CD8-positive, alpha-beta memory T cell (primary cell): ENCODE measurements at regions not wholly inside any gene's neighbourhood (a gene's known extent, or its start where the extent isn't known, plus 50 kb on each side); places are given as distances from the start of the nearest gene placed in this dataset.

Source experiments
- CTCF ChIA-PET: fragments of 350-600 bp; sonication (Branson Sonifier 250); formaldehyde crosslinking; loops from one replicate; lab custom pipeline; 2021; ENCODE audit warnings: antibody characterized with exemption; lab: Charles Lee
- POLR2A ChIA-PET: fragments of 350-600 bp; sonication (Branson Sonifier 250); formaldehyde crosslinking; loops from one replicate; lab custom pipeline; 2021; ENCODE audit warnings: antibody characterized with exemption; lab: Charles Lee
- DNase-seq, 5 donors: peaks; one replicate each; pipeline versions ENCODE4 v3.0.0 to v3.0.0-alpha.2; 2020 to 2022; ENCODE audit warnings: mixed read lengths in 1 of 5
- H3K27ac ChIP-seq: one replicate; pipeline ENCODE4 v1.7.0; 2013; ENCODE audit warnings: low read depth, mild to moderate bottlenecking, low read length, moderate library complexity
- H3K27me3 ChIP-seq: 2 replicates; pipeline ENCODE4 v1.7.0; 2013; ENCODE audit warnings: low read length, mild to moderate bottlenecking; ENCODE audit not compliant: insufficient read depth, poor library complexity, severe bottlenecking
- H3K36me3 ChIP-seq: 2 replicates; pipeline ENCODE4 v1.7.0; 2013; ENCODE audit warnings: mild to moderate bottlenecking, low read length, moderate library complexity; ENCODE audit not compliant: insufficient read depth
- H3K4me1 ChIP-seq: 2 replicates; pipeline ENCODE4 v1.7.0; 2013; ENCODE audit warnings: mild to moderate bottlenecking, low read length, moderate library complexity; ENCODE audit not compliant: insufficient read depth
- H3K4me3 ChIP-seq: 2 replicates; pipeline ENCODE4 v1.7.0; 2013; ENCODE audit warnings: mild to moderate bottlenecking, low read length
- H3K9me3 ChIP-seq: 2 replicates; pipeline ENCODE4 v1.7.0; 2013; ENCODE audit warnings: mild to moderate bottlenecking, low read length
- H3K27ac Mint-ChIP-seq, 8 donors: one replicate each; pipeline ENCODE4 v1.8.0; 2020 to 2021; ENCODE audit warnings: mixed read lengths in 8 of 8, mild to moderate bottlenecking in 6 of 8, inconsistent platforms in 3 of 8, moderate library complexity in 3 of 8
- H3K27me3 Mint-ChIP-seq, 2 donors: one replicate each; pipeline ENCODE4 v1.8.0; 2020 to 2021; ENCODE audit warnings: mixed read lengths in 2 of 2, mild to moderate bottlenecking in 1 of 2, moderate library complexity in 1 of 2
- H3K36me3 Mint-ChIP-seq, 3 donors: one replicate each; pipeline ENCODE4 v1.8.0; 2020 to 2021; ENCODE audit warnings: mixed read lengths in 3 of 3, inconsistent platforms in 1 of 3, mild to moderate bottlenecking in 1 of 3
- H3K4me1 Mint-ChIP-seq, 3 donors: one replicate each; pipeline ENCODE4 v1.8.0; 2020 to 2021; ENCODE audit warnings: mixed read lengths in 3 of 3, inconsistent platforms in 1 of 3, mild to moderate bottlenecking in 1 of 3
- H3K4me3 Mint-ChIP-seq, 7 donors: one replicate each; pipeline ENCODE4 v1.8.0; 2020 to 2021; ENCODE audit warnings: mixed read lengths in 7 of 7, mild to moderate bottlenecking in 6 of 7, moderate library complexity in 4 of 7, inconsistent platforms in 2 of 7
- H3K9me3 Mint-ChIP-seq, 5 donors: one replicate each; pipeline ENCODE4 v1.8.0; 2020 to 2022; ENCODE audit warnings: mixed read lengths in 5 of 5, mild to moderate bottlenecking in 3 of 5, moderate library complexity in 2 of 5, inconsistent platforms in 1 of 5

DNA sequence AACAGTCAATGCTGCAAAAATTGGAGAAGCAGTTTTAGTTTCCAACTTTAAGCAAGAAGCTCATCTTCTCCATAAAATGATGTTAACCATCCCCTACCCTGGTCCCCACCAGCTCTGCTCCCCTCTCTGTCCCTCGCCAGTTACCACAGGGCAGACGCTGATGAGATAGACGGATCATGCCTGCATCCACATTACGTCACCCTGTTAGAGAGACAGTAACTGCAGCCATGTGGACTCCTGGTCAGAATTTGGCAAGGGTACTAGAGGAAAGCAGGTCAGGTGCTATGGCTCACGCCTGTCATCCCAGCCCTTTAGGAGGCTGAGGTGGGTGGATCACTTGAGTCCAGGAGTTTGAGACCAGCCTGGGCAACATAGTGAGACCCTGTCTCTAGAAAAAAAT lies 81.9 kb upstream of the FZD8 start:
- no peak overlapping the region for H3K27ac Mint-ChIP-seq
- H3K4me1 ChIP-seq, result no peaks in the 10 kb centered on the region
- no peak overlapping the region for H3K4me3 ChIP-seq
- peaks cover 0 to 7% of the 10 kb centered on the region in 2 donors for H3K27me3 Mint-ChIP-seq
- H3K27ac ChIP-seq, result no peak overlapping the region
- H3K4me3 Mint-ChIP-seq, result no peak overlapping the region
- ChIA-PET CTCF (no interaction called here), POLR2A (no interaction called here)
- no peaks in the 10 kb centered on the region for H3K4me1 Mint-ChIP-seq
- no peaks in the 10 kb centered on the region for H3K36me3 ChIP-seq
- no peaks in the 10 kb centered on the region for H3K9me3 ChIP-seq
- peaks cover 0 to 3% (median 0%) of the 10 kb centered on the region in 5 donors for H3K9me3 Mint-ChIP-seq
- no peaks in the 10 kb centered on the region for H3K27me3 ChIP-seq
- no peak for DNase-seq
- H3K36me3 Mint-ChIP-seq, result no peaks in the 10 kb centered on the region

DNA sequence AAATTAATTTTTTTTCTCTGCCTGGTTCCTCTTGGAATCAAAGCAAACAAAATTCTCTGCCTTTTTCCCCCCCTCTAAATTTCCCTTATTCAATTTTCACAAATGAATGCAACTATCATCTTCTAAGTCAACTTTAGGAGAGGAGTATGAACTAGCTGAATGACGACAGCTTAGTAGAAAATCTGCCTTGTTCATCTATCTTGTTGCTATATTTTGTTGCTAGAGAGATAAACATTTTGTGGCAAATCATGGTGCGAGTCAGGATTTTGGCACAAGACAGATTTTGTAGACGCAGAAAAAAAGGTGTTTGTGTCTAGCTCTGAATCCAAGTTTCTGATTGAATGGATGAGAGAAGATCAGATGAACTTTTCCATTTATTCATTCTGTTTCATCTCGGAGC lies 81.0 kb upstream of the FZD8 start:
- no peak overlapping the region for H3K4me3 ChIP-seq
- DNase-seq, result no peak
- Mint-ChIP-seq H3K4me1 (no peaks in the 10 kb centered on the region), H3K9me3 (peaks cover 0 to 3% (median 0%) of the 10 kb centered on the region in 5 donors), H3K4me3 (no peak overlapping the region), H3K36me3 (no peaks in the 10 kb centered on the region), H3K27me3 (peaks cover 0 to 7% of the 10 kb centered on the region in 2 donors), H3K27ac (no peak overlapping the region)
- H3K4me1 ChIP-seq, result no peaks in the 10 kb centered on the region
- ChIA-PET CTCF (no interaction called here), POLR2A (no interaction called here)
- no peaks in the 10 kb centered on the region for H3K9me3 ChIP-seq
- no peak overlapping the region for H3K27ac ChIP-seq
- no peaks in the 10 kb centered on the region for H3K27me3 ChIP-seq
- no peaks in the 10 kb centered on the region for H3K36me3 ChIP-seq

DNA sequence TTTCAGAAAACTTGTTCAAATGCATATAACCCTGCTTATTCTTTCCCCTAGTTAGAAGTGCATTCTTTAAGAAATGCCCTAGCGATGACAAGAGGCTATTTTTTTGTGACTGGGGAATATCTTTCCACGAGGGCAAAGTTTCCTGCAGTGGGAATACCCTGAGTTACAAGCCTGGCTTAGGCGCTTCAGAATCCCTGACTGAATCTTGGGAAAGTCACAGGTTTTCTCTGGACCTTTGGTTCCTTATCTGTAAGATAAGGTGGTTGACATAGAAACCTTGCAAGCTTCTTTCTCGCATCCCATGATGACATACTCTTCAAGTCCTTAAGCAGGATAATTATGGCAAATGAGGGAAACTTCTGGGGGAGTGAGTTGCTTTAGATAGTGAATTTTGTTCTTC lies 80.5 kb upstream of the FZD8 start:
- Mint-ChIP-seq H3K36me3 (no peaks in the 10 kb centered on the region), H3K9me3 (peaks cover 0 to 3% (median 0%) of the 10 kb centered on the region in 5 donors), H3K4me3 (no peak overlapping the region), H3K27me3 (peaks cover 0 to 7% of the 10 kb centered on the region in 2 donors), H3K4me1 (no peaks in the 10 kb centered on the region), H3K27ac (no peak overlapping the region)
- Histone ChIP-seq H3K36me3 (no peaks in the 10 kb centered on the region), H3K4me1 (no peaks in the 10 kb centered on the region), H3K27me3 (no peaks in the 10 kb centered on the region), H3K27ac (no peak overlapping the region), H3K9me3 (no peaks in the 10 kb centered on the region), H3K4me3 (no peak overlapping the region)
- CTCF ChIA-PET, result no interaction called here
- POLR2A ChIA-PET, result no interaction called here
- no peak for DNase-seq

DNA sequence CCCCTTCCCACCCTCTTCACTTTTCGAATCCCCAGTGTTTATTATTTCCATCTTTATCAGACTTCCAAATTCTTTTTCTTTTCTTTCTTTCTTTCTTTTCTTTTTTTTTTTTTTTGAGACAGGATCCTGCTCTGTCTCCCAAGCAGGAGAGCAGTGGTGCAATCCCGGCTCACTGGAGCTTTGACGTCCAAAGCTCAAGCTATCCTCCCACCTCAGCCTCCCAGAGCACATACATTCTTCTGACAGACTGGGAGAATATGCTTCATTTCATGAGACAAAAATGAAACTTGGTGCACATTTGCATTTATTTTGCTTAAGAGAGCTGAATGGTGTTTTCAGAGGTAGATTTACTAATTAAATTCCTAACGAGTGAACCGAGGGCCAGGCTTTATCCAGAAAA lies 80.1 kb upstream of the FZD8 start:
- no peak overlapping the region for H3K4me3 ChIP-seq
- no peaks in the 10 kb centered on the region for H3K9me3 ChIP-seq
- no peaks in the 10 kb centered on the region for H3K27me3 ChIP-seq
- no peak overlapping the region for H3K4me3 Mint-ChIP-seq
- DNase-seq, result no peak
- no peaks in the 10 kb centered on the region for H3K4me1 ChIP-seq
- H3K27ac Mint-ChIP-seq, result no peak overlapping the region
- H3K36me3 ChIP-seq, result no peaks in the 10 kb centered on the region
- H3K4me1 Mint-ChIP-seq, result no peaks in the 10 kb centered on the region
- no peak overlapping the region for H3K27ac ChIP-seq
- H3K36me3 Mint-ChIP-seq, result no peaks in the 10 kb centered on the region
- peaks cover 0 to 2% (median 0%) of the 10 kb centered on the region in 5 donors for H3K9me3 Mint-ChIP-seq
- H3K27me3 Mint-ChIP-seq, result peaks cover 0 to 7% of the 10 kb centered on the region in 2 donors
- CTCF ChIA-PET, result no interaction called here
- POLR2A ChIA-PET, result no interaction called here

DNA sequence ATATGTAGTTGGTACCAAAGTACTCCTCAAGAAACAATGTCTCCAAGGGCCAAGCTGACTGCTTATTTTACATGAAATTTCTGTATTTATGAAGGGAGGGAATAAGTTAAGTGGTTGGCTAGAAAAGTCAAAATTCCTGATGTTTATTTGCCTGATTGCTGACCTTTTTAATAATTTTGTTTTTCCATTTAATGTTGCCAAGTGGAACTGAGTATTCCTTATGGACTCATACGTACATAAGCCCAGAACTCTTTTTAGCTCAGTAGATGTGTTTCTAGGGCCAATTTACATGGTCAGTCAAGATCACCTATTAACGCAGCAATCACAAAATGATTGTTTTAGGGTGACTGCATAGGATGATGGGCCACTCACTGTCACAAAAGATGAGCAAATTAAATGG lies 78.3 kb upstream of the FZD8 start:
- Mint-ChIP-seq H3K9me3 (peaks cover 0 to 3% (median 1%) of the 10 kb centered on the region in 5 donors), H3K36me3 (no peaks in the 10 kb centered on the region), H3K4me1 (no peaks in the 10 kb centered on the region), H3K4me3 (no peak overlapping the region), H3K27me3 (peaks cover 0 to 7% of the 10 kb centered on the region in 2 donors), H3K27ac (no peak overlapping the region)
- CTCF ChIA-PET, result no interaction called here
- H3K4me3 ChIP-seq, result no peak overlapping the region
- no peaks in the 10 kb centered on the region for H3K27me3 ChIP-seq
- DNase-seq, result no peak
- POLR2A ChIA-PET, result no interaction called here
- H3K9me3 ChIP-seq, result no peaks in the 10 kb centered on the region
- no peaks in the 10 kb centered on the region for H3K36me3 ChIP-seq
- H3K27ac ChIP-seq, result no peak overlapping the region
- no peaks in the 10 kb centered on the region for H3K4me1 ChIP-seq

DNA sequence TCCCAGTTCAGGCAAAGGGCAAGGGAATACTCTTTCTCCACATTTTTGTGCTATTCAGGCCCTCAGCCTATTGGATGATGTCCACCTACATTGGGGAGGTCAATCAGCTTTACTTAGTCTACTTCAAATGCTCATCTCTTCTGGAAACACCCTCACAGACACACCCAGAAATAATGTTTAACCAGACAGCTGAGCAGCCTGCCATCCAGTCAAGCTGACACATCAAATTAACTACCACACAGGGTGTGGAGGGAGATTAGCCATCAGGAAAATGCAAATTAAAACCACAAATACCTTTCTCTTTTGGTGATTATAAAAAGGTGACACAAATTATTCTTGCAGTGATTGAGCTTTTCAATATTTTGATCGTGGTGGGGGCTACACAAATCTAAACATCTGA lies 74.7 kb upstream of the FZD8 start:
- Mint-ChIP-seq H3K27ac (no peak overlapping the region), H3K9me3 (peaks cover 0 to 6% (median 3%) of the 10 kb centered on the region in 5 donors), H3K4me3 (no peak overlapping the region), H3K36me3 (no peaks in the 10 kb centered on the region), H3K27me3 (peaks cover 0 to 6% of the 10 kb centered on the region in 2 donors), H3K4me1 (no peaks in the 10 kb centered on the region)
- Histone ChIP-seq H3K36me3 (no peaks in the 10 kb centered on the region), H3K4me1 (no peaks in the 10 kb centered on the region), H3K27ac (no peak overlapping the region), H3K27me3 (no peaks in the 10 kb centered on the region), H3K4me3 (no peak overlapping the region), H3K9me3 (no peaks in the 10 kb centered on the region)
- ChIA-PET POLR2A (no interaction called here), CTCF (no interaction called here)
- no peak for DNase-seq

DNA sequence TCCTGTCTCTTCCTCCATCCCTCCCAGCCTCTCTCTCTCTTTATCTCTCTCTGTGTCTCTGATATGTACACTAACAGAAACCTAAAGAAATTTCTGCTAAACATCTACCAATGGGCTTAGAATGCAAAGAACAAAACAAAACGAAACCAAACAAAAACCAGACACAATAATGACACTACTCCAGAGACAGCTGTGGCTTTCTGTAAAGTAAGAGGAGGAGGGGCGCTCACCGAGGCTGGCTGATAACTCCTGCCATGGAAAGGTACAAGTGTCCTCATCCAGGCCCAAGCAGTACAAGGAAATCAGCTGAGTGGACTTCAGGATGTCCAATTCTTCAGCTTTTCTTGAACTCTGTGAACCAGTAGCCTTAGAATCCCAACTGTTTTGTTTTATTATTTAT lies 70.4 kb upstream of the FZD8 start:
- H3K4me3 ChIP-seq, result no peak overlapping the region
- H3K9me3 Mint-ChIP-seq, result peaks cover 0 to 8% (median 3%) of the 10 kb centered on the region in 5 donors
- no peak overlapping the region for H3K27ac Mint-ChIP-seq
- H3K9me3 ChIP-seq, result no peaks in the 10 kb centered on the region
- no peak overlapping the region for H3K27ac ChIP-seq
- CTCF ChIA-PET, result no interaction called here
- no peaks in the 10 kb centered on the region for H3K36me3 Mint-ChIP-seq
- POLR2A ChIA-PET, result no interaction called here
- H3K36me3 ChIP-seq, result no peaks in the 10 kb centered on the region
- H3K4me1 ChIP-seq, result no peaks in the 10 kb centered on the region
- no peak for DNase-seq
- H3K27me3 Mint-ChIP-seq, result peaks cover 0 to 16% of the 10 kb centered on the region in 2 donors
- no peak overlapping the region for H3K4me3 Mint-ChIP-seq
- H3K27me3 ChIP-seq, result no peaks in the 10 kb centered on the region
- no peaks in the 10 kb centered on the region for H3K4me1 Mint-ChIP-seq

DNA sequence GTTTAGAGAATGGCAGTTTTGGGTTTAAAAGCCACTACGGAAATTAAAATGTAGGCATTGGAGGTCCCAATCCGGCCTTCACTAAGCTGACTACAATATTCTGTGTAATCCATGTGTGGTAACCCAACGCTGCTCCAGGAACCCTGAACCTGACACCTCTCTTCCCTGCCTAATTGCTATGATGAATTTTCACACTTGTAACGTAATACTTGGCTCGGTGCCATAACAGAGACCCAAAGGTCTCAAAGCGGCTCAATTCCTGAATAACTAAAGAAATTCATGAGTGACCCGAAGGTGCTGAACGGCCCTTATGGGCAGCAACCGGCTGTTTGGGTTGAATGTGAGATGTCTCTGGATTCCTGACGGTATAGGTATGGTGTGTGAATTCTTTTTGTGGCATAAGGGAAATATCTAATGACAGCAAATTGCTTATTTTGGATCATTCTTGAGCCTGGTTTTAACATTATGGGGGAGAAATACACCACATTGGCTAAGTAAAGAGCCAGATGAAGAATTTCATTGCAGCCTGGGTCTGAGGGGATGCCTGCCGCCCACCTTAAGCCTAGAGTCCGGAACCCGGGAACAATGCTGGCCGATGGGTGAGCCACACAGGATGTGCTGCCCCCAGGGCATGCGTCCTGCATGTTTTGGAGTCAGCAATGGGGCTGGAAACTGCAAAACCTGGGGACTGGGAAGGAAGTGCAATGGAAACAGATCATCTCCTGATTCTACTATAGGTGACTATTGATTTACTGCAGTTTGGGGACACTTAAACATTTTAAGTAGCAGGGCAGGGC lies 69.7 kb upstream of the FZD8 start:
- Mint-ChIP-seq H3K27ac (no peak overlapping the region), H3K9me3 (peaks cover 0 to 8% (median 3%) of the 10 kb centered on the region in 5 donors), H3K36me3 (no peaks in the 10 kb centered on the region), H3K4me3 (no peak overlapping the region), H3K27me3 (peaks cover 0 to 16% of the 10 kb centered on the region in 2 donors), H3K4me1 (no peaks in the 10 kb centered on the region)
- no peaks in the 10 kb centered on the region for H3K9me3 ChIP-seq
- H3K4me1 ChIP-seq, result no peaks in the 10 kb centered on the region
- POLR2A ChIA-PET, result no interaction called here
- H3K27ac ChIP-seq, result no peak overlapping the region
- no peaks in the 10 kb centered on the region for H3K27me3 ChIP-seq
- DNase-seq, result no peak
- CTCF ChIA-PET, result no interaction called here
- no peak overlapping the region for H3K4me3 ChIP-seq
- H3K36me3 ChIP-seq, result no peaks in the 10 kb centered on the region
